ENCODE measurements at regions not wholly inside any gene's neighbourhood (a gene's known extent, or its start where the extent isn't known, plus 50 kb on each side); places are given as distances from the start of the nearest gene placed in this dataset.

DNA sequence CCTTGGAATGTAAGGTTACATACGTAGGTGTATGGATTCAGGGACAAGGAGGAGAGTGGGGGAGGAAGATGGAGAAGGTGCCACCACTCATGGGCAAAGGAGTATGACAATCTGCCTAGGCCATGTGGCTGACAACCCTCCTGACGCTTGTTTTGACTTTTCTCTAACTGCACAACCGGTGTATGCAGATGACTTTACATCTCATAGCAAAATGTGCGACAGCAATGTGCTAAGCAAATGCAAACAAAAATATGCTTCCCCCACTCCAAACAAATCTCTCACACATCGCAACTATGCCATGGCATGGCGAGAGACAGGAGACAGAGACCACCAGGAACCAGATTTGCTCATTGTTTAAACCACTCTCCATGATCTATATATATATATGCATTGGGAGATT lies 191.8 kb downstream of the BLID start:
- Histone ChIP-seq H3K9me3 (ENCODE audit: low read depth) (no peaks in the 10 kb centered on the region), H3K27ac (no peak overlapping the region), H3K4me1 (ENCODE audit: insufficient read depth) (peaks cover 7% of the 10 kb centered on the region), H3K27me3 (replicated peaks; ENCODE audit: insufficient read depth) (no peaks in the 10 kb centered on the region), H2AFZ (no peak overlapping the region), H3K36me3 (ENCODE audit: low read depth) (no peaks in the 10 kb centered on the region), H3K4me2 (ENCODE audit: unreplicated experiment) (no peak overlapping the region), H4K20me1 (ENCODE audit: insufficient read depth) (no peaks in the 10 kb centered on the region), H3K9me2 (ENCODE audit: insufficient read depth) (no peaks in the 10 kb centered on the region), H3F3A (ENCODE audit: insufficient read depth) (no peaks in the 10 kb centered on the region), H3K79me2 (ENCODE audit: insufficient read depth) (no peaks in the 10 kb centered on the region), H3K4me3 (no peak overlapping the region), H3K9ac (no peak overlapping the region)
- DNase-seq: no peak
- in situ Hi-C loops (cut with MboI): no loop called here
- WGBS, 2 experiments (ENCODE audit: low coverage in 1 of 2, low lambda C conversion rate in 2 of 2, missing lambda C conversion rate in 2 of 2): 94 to 96% methylated on average over 6 of the region's 6 CpGs
- TF ChIP-seq EZH2 (IDR thresholded peaks at IDR 0.05; ENCODE audit: insufficient read depth, poor library complexity, severe bottlenecking) (no peak), EZH2phosphoT487 (IDR thresholded peaks at IDR 0.05; ENCODE audit: insufficient read depth, low read depth) (no peak)

DNA sequence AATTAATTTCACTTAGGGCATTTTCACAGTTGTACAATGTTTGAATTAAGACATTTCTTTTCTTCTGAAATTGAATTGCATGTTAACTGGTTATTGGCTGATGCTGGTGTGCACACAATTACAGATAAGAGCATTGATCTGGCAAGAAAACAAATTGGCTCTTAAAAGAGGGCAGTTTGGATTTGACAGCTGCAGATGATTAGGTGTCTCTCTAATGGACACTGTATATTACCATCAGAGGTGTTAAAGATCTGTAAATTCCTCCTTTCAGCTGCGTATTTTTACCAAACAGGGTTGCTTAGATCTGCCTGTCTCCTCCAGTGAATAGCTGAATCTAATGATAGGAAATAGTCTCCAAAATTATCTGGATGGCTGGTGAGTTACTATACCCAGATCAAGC lies 198.5 kb downstream of the BLID start:
- no peak overlapping the region for H3K9ac ChIP-seq
- H3K4me2 ChIP-seq (ENCODE audit: unreplicated experiment): no peak overlapping the region
- peaks cover 6% of the 10 kb centered on the region; the same call in 1 of the 2 replicates for H3F3A ChIP-seq (ENCODE audit: insufficient read depth)
- no peak overlapping the region for H3K4me3 ChIP-seq
- no peaks in the 10 kb centered on the region for H3K79me2 ChIP-seq (ENCODE audit: insufficient read depth)
- DNase-seq: no peak
- no peak for TF ChIP-seq EZH2 (IDR thresholded peaks at IDR 0.05; ENCODE audit: insufficient read depth, poor library complexity, severe bottlenecking)
- no peak for TF ChIP-seq EZH2phosphoT487 (IDR thresholded peaks at IDR 0.05; ENCODE audit: insufficient read depth, low read depth)
- no peak overlapping the region for H3K27ac ChIP-seq
- H3K9me2 ChIP-seq (ENCODE audit: insufficient read depth): no peaks in the 10 kb centered on the region
- H3K9me3 ChIP-seq (ENCODE audit: low read depth): no peaks in the 10 kb centered on the region
- in situ Hi-C loops (cut with MboI): no loop called here
- WGBS, 2 experiments (ENCODE audit: low coverage in 1 of 2, low lambda C conversion rate in 2 of 2, missing lambda C conversion rate in 2 of 2): 93 to 95% methylated on average over 1 of the region's 1 CpG
- H4K20me1 ChIP-seq (ENCODE audit: insufficient read depth): no peaks in the 10 kb centered on the region
- no peaks in the 10 kb centered on the region for H3K27me3 ChIP-seq (replicated peaks; ENCODE audit: insufficient read depth)
- no peak overlapping the region for H2AFZ ChIP-seq
- H3K36me3 ChIP-seq (ENCODE audit: low read depth): no peaks in the 10 kb centered on the region
- H3K4me1 ChIP-seq (ENCODE audit: insufficient read depth): peaks cover 9% of the 10 kb centered on the region

DNA sequence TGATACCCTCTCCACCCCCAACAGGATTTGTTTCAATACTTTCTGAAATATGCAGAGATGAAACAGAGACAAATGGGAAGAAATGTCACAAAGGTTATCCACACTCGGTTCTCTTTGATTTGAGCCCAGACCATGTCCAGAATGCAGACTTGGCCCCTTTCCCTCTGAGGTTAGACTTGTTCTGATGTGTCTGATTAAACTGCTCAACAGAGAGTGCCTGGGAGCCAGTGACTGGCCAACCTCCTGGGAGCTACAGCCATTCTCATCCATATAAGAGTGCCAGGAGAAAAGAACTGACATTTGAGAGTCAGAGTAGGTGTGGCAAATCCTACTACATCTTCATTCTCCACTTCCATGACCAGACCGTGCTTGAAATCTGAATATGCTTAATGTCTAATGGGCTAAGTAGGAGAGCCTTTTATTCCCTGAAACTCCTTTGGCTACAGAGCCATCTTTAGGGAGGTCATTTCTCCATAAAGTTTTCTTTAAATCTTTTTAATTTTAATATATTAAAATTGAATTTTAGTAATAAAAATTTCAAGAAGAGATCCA lies 201.4 kb downstream of the BLID start:
- in situ Hi-C loops (cut with MboI): no loop called here
- peaks cover 15% of the 10 kb centered on the region for H3K4me1 ChIP-seq (ENCODE audit: insufficient read depth)
- DNase-seq: no peak
- no peaks in the 10 kb centered on the region for H4K20me1 ChIP-seq (ENCODE audit: insufficient read depth)
- peak overlapping the region; percentile 16; the same call in 1 of the 2 replicates for H3K27ac ChIP-seq
- no peak overlapping the region for H3K9ac ChIP-seq
- H2AFZ ChIP-seq: peak overlapping the region; percentile 67; the same call in 1 of the 2 replicates
- no peak overlapping the region for H3K4me2 ChIP-seq (ENCODE audit: unreplicated experiment)
- H3K27me3 ChIP-seq (replicated peaks; ENCODE audit: insufficient read depth): no peaks in the 10 kb centered on the region
- WGBS, 2 experiments (ENCODE audit: low coverage in 1 of 2, low lambda C conversion rate in 2 of 2, missing lambda C conversion rate in 2 of 2): 70 to 83% methylated on average over 2 of the region's 2 CpGs
- TF ChIP-seq EZH2phosphoT487 (IDR thresholded peaks at IDR 0.05; ENCODE audit: insufficient read depth, low read depth) (no peak), EZH2 (IDR thresholded peaks at IDR 0.05; ENCODE audit: insufficient read depth, poor library complexity, severe bottlenecking) (no peak)
- no peaks in the 10 kb centered on the region for H3K36me3 ChIP-seq (ENCODE audit: low read depth)
- no peaks in the 10 kb centered on the region for H3K79me2 ChIP-seq (ENCODE audit: insufficient read depth)
- H3K9me3 ChIP-seq (ENCODE audit: low read depth): no peaks in the 10 kb centered on the region
- no peaks in the 10 kb centered on the region for H3K9me2 ChIP-seq (ENCODE audit: insufficient read depth)
- H3F3A ChIP-seq (ENCODE audit: insufficient read depth): peaks cover 10% of the 10 kb centered on the region; the same call in 1 of the 2 replicates
- H3K4me3 ChIP-seq: no peak overlapping the region

DNA sequence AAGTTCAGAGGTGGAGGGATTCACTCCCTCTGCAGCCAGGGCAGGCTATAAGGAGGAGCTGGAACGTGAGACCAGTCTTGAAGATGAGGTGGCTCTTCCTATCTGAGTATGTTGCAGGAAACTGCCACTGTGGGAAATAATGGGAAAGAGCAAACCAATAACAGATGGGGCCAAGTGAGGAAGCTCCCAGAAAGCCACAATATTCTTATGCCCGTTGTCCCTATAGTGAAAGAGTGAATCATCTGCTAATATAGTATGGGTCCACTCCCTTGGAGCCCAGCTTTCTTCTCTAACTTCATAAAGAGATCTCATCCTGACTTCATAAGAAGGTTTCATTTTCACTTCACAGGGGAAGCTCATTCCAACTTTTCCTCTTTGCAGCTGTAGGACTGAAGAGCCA lies 206.4 kb downstream of the BLID start:
- no peaks in the 10 kb centered on the region for H3K27me3 ChIP-seq (replicated peaks; ENCODE audit: insufficient read depth)
- peaks cover 15% of the 10 kb centered on the region; the same call in 1 of the 2 replicates for H3F3A ChIP-seq (ENCODE audit: insufficient read depth)
- peaks cover 21% of the 10 kb centered on the region for H3K4me1 ChIP-seq (ENCODE audit: insufficient read depth)
- WGBS, 2 experiments (ENCODE audit: low coverage in 1 of 2, low lambda C conversion rate in 2 of 2, missing lambda C conversion rate in 2 of 2): 7 to 11% methylated on average over 2 of the region's 2 CpGs
- H3K9me2 ChIP-seq (ENCODE audit: insufficient read depth): no peaks in the 10 kb centered on the region
- in situ Hi-C loops (cut with MboI): no loop called here
- peak overlapping the region; percentile 50 for H3K27ac ChIP-seq
- peak overlapping the region; percentile 51 for H3K4me2 ChIP-seq (ENCODE audit: unreplicated experiment)
- H3K4me3 ChIP-seq: peak overlapping the region; percentile 62
- no peaks in the 10 kb centered on the region for H3K79me2 ChIP-seq (ENCODE audit: insufficient read depth)
- H3K36me3 ChIP-seq (ENCODE audit: low read depth): no peaks in the 10 kb centered on the region
- DNase-seq: peak; percentile 79
- H3K9ac ChIP-seq: peak overlapping the region; percentile 26; the same call in 1 of the 2 replicates
- no peaks in the 10 kb centered on the region for H3K9me3 ChIP-seq (ENCODE audit: low read depth)
- no peaks in the 10 kb centered on the region for H4K20me1 ChIP-seq (ENCODE audit: insufficient read depth)
- TF ChIP-seq EZH2phosphoT487 (IDR thresholded peaks at IDR 0.05; ENCODE audit: insufficient read depth, low read depth) (no peak), EZH2 (IDR thresholded peaks at IDR 0.05; ENCODE audit: insufficient read depth, poor library complexity, severe bottlenecking) (no peak)
- peak overlapping the region; percentile 67 for H2AFZ ChIP-seq

Data from GM23248 (cell line).